SHP77 (cell line): ENCODE measurements at regions not wholly inside any gene's neighbourhood (a gene's known extent, or its start where the extent isn't known, plus 50 kb on each side); places are given as distances from the start of the nearest gene placed in this dataset.

Source experiments
- DNase-seq, 2 experiments: peaks; one replicate each; lab custom pipeline; 2025; lab: John Stamatoyannopoulos, UW

DNA sequence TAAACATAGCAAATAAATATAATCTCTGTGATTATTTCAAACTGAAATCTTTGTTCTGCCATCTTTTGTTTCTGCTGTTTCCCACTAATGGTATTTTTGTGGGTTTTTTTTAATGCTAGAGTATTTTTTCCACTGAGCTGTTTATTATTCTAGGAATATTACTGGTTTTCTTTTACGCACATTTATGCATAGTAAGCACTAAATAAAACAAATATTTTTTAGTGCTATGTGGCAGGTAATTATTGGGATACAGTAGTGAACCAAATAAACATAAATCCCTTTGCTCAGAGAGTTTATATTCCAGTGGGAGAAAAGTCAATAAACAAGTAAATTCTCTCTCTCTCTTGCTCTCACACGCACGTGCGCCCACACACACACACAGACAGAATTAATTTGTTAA, 397.4 kb downstream of the PRDM5 start:
- DNase-seq, result no peak

DNA sequence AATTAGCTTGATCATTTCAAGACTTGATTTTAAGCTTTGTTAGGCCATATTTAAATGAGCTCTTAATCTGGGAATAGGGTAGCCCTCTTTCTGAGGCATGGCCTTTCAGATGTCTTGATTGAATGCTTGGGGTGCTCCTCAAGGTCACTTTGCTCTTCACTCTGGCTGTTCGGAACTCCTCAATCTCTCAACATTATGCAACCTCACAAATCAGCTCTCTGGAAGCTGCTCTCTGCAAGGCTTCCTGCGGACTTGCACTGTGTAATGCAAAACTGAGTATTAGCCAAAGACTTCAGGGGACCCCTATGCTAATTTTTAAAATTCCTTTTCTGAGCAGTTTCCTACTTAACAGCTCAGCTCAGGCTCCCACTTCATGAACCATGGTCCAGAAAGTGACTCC, 398.3 kb downstream of the PRDM5 start:
- no peak for DNase-seq

DNA sequence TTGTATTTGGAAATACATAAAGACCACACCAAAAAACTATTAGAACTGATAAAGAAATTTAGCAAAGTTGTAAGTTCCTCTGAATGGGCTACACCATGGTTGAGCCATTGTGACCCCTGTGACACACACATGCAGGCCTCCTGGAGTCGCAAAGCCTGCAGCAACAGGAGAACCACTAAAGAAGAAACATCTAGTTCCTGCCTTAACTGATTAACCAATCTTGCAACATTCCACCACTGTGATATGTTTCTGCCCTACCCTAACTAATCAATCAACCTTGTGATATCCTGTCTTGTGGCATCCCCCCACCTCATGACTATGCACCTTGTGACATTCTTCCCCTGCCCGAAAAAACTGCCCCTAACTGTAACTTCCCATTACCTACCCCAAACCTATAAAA, 401.8 kb downstream of the PRDM5 start:
- DNase-seq, result no peak

DNA sequence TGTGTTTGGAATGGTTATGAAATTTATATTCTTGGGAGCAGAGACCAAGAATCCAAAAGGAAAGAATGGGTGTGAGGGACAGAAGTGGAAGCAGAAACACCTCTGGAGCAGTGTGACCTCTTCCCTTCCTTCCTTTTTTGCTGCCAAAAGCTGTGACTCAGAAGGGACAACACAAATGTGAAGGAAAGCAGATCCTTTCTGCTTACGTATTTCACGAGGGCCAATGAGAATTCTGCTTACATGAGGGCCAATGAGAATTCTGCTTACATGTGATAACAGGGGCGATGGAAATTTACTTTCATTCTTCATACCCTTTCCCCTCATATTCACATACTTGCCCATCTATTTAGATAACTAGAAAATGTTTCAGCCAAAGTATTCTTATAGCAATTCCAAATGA, 404.6 kb downstream of the PRDM5 start:
- DNase-seq, result no peak

DNA sequence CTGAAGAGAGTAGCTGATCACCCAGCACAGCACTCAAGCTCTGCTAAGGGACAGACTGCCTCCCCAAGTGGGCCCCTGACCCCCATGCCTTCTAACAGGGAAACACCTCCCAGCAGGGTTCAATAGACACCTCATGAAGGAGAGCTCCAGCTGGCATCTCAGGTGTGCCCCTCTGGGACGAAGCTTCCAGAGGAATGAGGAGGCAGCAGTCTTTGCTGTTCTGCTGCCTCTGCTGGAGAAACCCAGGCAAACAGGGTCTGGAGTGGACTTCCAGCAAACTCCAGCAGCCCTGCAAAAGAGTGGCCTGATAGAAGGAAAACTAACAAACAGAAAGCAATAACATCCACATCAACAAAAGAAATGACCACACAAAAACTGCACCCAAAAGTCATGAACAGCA, 412.8 kb downstream of the PRDM5 start:
- DNase-seq, result no peak

DNA sequence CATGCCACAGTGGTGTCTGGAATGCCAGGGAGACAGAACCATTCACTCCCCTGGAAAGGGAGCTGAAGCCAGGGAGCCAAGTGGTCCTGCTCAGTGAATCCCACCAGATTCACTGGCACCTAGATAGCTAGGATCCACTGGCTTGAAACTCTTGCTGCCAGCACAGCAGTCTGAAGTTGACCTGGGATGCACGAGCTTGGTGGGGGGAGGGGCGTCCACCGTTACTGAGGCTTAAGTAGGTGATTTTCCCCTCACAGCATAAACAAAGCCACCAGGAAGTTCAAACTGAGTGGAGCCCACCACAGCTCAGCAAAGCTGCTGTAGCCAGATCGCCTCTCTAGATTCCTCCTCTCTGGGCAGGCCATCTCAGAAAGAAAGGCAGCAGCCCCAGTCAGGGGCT, 413.3 kb downstream of the PRDM5 start:
- DNase-seq, result no peak

DNA sequence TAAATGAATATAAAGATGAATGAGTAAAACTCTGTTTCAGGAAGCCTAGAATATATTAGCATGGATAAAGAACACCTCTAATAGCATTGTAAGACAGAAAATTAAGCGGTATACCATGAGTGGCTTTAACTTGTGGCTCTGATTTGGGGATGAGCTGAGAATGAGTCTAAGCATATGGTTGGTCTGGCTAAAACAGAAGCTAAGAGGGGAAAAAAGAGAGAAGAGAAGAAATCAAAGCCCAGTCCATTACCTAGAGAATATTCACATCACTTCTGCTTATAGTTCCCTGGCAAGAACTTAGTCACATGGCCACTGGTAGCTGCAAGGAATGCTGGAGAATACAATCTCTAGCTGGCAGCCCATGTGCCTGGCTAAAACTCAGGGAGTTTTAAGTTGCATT, 414.5 kb downstream of the PRDM5 start:
- DNase-seq, result no peak

DNA sequence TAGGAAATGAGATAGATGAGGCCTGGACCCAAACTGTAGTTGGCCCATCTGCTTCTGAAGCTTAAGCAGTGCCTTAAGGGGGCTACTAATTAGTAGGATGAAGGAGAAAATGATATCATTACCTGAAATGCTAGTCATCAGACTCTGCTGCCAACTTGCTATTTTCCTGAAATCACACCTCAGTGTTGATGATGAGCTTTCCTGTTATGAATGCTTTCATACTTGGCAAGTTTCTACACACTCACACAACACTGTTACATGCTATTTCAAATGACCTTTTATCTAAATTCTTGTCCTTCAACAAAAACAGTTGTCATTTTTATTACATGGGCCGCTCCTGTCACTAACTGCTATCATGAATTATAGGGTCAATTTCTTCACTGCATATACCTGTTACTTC, 416.0 kb downstream of the PRDM5 start:
- no peak for DNase-seq

DNA sequence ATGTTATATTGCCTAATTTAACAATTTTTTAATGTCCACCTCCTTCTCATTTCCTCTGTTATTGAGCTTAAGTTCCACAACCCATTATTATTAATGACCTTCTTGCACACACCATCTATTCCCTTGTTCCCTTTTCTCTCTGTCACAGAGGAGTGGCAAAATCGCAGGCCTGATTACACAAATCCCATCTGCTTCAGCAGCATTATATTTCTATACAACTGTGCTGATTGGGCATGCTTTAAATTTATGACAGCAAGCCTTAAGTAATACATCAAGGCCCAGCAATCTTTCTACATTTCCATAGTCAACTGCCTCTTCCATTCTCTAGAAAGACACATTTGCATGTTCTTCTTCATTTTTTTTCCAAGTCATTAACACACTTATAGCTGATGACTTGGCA, 423.8 kb downstream of the PRDM5 start:
- no peak for DNase-seq

DNA sequence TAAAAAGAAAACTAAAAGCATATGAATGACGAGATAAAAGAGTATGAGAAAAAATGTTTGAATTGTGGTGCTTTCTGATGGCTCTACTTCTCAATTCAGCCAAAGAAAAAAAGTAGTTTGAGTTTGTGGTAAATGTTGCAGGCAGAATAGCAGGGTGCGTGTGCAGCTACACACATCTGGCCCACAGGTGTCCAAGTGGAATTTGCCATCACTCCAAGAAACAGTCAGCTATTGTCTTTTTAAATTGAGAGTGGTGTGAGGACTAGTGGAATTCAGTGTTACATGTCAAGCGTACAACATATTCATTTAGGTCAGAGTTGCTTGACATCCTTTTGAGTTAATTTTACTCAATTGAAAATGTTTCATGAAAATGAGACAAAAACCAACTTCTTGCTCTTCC, 424.8 kb upstream of the MAD2L1 start:
- DNase-seq, result no peak

DNA sequence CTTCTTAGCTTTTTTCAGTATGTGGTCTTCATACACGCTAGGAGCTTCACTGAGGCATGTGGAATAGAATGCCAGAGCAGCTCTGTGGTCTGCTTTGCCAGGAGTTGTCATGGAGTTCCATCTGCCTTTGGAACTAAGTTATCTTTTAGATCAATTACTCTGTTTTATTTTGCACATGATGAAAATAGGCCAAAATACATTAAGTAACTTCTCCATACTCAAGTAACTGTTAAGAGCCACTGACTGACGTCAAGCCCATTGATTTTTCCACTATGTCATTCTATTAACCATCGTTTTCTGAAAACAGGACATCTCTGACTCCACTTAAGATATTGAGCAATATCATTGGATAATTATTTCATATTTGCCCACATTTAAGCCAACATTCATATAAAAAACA, 415.1 kb upstream of the MAD2L1 start:
- DNase-seq, result no peak

DNA sequence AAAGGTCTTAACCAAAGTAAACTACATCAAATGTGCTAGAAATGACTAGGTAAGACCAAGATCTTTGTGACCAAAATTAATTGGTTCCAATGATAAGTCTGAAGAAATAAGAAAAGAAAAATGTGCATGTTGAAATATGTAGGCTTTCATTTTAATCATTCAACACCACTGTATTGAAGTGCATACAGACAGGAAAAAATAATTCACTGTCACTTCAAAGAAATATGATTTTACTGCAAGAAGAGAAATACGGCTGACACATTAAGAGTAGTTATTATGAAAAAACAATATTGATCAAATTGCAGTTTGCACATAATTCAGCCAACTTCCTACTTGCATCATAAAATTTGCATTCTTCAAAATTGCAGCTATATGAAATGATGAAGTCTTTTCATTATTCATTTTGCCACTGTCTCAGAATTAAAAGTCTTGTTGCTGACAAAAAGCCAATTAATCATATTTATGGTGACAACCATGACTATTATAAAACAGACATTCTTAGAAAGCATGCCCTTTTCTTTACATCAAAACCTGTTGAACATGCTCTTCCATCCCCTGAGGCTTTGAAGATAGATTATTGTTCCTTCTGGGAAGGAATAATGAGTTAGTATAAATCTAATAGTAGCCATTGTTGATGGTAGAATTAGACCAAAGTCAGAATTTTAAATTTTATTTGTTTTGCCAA, 405.9 kb upstream of the MAD2L1 start:
- DNase-seq, result no peak

DNA sequence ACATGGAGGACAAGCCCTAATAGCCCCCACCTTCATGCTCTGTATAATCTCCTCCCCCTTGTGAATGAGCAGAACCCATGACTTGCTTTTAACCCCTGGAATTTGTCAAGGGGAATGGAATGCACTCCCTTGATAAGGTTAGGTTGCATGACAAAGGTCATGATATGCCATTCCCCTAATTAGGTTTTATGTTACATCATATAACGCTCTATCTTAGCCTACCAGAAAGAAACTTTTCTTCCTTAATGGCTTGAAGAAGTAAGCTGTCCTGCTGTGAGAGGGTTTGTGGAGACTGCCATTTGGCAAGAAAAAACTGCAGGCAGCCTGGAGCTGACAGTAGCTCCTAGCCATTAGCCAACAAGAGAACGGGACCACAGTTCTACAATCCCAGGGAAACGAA, 399.8 kb upstream of the MAD2L1 start:
- no peak for DNase-seq

DNA sequence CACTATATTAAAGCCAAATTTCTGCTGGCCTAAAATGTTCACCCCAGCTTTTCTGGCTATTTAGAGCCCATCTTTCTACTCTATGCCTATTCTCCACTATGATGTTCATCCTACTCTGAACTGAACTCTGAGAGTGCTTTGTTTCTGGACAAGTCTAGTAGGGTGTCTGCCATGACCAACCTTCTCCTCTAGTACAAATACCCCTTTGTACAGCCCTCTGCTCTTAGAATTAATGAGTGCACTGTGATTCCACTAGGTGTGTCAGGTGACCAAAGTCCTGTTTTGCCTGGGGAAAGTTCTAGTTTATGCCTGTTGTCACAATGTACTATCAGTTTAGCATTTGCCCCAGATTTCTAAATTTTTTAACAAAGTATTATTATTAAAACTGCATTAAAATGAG, 388.1 kb upstream of the MAD2L1 start:
- no peak for DNase-seq

DNA sequence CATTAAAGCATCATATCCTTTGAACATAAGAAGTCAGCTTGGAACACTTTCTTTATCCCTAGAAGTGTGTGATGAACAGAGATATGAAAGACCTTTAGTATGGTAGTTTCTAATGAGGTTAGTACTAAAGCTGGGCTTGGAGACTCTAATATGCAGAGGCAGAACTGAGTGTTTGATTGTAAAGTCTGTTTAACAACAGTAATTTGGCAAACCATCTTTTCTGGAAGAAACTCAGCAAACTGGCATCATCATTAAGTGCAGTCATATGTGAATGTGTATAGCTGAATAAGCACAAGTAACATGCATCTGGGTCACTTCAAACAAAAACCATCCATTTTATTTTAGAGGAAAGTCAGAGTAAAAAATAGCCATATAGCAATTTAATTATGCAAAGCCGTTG, 385.9 kb upstream of the MAD2L1 start:
- DNase-seq, result no peak

DNA sequence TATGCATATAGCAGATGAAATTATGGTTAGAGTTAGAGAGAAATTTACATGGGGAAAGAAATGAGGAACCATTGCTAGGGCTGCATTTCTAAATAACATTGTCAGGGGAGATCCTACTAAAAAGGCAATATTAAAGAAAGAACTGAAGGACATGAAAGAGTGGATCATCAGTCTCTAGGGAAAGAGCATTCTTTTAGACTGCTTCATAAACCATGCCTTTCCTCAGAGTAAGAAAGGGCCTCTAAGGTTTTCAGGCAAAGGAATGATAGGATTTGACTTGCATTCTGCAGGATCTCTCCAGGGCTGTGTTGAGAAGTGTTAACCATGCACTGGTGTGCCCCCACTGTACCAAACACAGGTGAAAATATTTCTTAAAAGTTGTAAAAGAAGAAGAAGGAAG, 385.4 kb upstream of the MAD2L1 start:
- DNase-seq, result no peak

DNA sequence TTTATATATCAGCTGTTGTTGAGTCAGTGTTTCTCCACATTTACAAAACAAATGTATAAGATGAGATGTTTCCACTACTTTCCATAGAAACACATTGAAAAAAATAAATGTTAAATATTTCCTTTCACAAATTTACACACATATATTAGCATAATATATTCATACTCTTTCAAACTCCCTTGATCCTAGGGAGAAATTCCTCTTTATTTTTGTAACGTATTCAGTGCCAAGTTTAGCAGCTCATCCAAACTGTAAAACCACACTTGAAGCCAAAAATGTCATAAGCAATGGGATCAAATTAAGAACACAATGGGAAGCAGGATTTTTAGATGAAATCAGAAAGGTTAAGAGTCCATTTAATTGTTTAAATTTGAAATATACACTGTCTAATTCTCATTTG, 381.1 kb upstream of the MAD2L1 start:
- no peak for DNase-seq

DNA sequence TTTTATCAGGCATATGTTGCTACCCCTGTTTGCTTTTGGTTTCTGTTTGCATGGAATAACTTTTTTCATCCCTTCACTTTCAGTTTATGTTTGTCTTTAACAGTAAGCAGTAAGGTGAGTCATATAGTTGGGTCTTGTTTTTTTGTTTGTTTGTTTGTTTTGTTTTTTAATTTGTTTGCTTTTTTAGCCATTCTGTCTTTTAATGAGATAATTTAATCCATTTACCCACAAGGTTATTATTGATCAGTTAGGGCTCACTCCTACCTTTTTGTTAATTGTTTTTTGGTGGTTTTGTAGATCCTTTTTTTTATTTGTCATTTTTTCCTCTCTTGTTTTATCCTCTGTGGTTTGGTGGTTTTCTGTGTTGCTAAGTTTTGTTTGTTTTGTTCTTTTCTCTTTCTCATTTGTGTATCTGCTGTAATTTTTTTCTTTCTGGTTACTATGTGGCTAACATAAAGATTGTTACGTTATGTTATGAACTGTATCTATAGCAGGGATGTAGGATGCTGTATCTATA, 379.5 kb upstream of the MAD2L1 start:
- DNase-seq, result no peak

DNA sequence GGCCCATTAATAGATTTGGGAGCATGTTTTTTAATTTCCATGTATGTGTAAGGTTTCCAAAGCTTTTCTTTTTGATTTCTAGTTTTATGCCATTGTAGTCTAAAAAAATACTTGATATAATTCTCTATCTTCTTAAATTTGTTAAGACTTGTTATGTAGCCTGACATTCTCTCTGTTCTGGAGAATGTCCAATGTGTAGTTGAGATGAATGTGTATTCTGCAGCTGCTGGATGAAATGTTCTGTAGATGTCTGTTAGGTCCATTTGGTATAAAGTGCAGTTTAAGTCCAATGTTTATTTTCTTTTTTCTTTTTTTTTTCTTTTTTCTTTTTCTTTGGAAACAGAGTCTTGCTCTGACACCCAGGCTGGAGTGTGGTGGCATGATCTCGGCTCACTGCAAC, 378.5 kb upstream of the MAD2L1 start:
- DNase-seq, result no peak

DNA sequence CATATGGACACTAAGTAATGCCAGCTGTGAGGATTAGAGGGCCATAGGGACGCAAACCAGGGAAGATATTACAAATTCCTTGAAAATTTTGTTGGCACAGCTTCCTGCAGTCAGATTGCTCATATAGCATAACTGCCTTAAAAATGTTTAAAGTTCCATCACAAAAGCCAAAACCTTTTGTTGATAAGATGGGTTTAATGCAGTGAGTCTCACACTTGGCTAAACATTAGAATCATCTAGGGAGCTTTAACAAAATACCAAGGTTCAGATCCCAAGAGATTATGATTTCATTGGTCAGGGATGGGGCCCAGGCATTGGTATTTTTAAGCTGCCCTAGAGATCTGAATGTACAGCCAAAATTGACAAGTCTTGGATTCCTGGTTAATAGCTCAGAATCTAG, 376.5 kb upstream of the MAD2L1 start:
- no peak for DNase-seq

DNA sequence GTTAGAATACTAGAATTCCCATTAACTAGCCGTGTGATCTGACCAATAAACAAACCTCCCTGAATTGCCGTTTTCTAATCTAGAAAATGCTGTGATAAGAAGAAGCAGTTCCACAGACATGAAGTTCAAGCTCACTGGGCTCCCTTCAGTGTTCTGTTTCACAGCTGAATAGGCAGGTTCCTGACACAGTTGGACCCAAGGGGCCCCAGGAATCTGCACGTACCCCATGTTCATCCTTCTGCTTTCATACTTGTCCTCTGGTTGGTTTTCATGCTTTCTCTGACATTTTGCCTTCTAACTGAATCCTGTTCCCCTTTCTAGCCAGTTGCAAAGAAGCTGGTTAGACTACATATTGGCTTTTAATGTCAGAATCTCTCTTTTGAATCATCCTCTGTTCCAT, 374.1 kb upstream of the MAD2L1 start:
- DNase-seq, result no peak

DNA sequence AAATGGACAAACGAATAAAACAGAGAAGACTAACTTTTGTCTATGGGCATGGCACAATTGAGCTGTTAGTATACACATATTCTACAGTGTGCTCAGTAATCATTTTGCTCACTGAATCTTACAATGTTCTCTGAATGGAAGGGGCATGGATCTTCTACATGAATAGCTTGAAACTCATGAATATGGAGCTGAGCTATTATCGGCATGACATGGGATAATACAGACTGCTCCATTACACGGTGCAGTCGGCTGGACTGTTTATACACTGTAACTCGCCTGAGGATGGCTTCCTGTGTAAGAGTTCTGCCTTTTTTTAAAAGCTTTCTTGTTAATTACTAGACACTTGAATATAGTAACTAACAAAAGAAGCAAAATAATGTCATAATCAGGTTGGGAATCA, 368.5 kb upstream of the MAD2L1 start:
- no peak for DNase-seq

DNA sequence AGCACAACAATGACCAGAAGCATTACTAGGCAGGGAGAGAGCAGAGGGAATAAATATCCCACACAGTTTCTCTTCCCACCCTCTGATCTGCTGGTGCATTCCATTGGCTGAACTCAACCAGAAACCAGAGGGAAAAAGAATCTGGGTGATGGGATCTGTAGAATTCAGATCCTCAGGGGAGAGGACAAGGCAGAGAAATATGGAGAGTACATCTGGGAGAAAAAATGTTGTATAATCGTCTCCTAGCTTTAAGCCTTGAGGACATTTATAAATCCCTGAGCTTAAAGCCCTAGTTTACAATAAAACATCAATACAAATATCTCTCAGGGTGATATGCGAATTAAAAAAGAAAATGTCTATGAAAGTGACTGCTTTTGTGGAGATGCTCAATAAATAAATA, 368.1 kb upstream of the MAD2L1 start:
- no peak for DNase-seq

DNA sequence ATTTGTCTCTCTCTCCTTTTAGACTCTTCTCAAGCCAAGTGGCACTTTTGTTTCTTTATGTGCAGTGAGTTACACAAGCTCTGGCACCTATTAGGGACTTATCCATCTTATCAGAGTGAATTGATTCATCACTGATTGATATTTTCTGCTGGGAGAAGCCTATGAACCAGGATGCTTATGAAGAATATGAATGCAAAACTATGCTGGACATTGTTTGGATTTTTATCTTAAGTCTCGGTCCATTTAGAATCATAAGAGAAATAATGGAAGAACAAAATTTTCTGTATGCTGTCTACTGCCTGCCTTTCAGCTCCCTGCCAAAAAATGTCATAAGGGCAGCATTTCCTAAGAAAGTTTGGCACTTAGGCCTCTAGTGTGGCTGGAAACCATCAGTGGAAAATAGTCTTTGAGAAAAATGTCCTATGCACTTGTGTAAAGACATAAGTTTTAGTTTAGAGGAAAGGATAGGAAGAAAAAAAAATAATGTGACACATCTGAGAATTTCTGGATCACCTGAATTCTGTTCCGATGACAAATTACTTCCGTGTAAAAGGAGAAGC, 365.7 kb upstream of the MAD2L1 start:
- no peak for DNase-seq
